ENCODE measurements at regions not wholly inside any gene's neighbourhood (a gene's known extent, or its start where the extent isn't known, plus 50 kb on each side); places are given as distances from the start of the nearest gene placed in this dataset.

DNA sequence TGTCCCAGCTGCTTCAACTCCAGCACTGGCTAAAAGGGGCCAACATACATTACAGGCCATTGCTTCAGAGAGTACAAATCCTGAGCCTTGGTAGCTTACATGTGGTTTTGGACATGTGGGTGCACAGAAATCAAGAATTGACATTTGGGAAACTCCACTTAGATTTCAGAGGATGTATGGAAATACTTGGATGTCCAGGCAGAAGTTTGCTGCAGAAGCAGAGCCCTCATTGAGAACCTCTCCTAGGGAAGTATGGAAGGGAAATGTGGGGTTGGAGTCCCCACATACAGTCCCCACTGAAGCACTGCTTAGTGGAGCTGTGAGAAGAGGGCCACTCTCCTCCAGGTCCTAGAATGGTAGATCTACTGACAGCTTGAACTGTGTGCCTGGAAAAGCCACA lies 218.0 kb upstream of the CWC22 start:
- DNase-seq (ENCODE audit: extremely low spot score, unreplicated experiment), result no peak
- H3K36me3 Mint-ChIP-seq (ENCODE audit: unreplicated experiment), result no peaks in the 10 kb centered on the region
- no peaks in the 10 kb centered on the region for H3K4me1 Mint-ChIP-seq (ENCODE audit: unreplicated experiment)
- H3K27me3 Mint-ChIP-seq (ENCODE audit: unreplicated experiment), result no peaks in the 10 kb centered on the region
- TF ChIP-seq, protein P1, sequence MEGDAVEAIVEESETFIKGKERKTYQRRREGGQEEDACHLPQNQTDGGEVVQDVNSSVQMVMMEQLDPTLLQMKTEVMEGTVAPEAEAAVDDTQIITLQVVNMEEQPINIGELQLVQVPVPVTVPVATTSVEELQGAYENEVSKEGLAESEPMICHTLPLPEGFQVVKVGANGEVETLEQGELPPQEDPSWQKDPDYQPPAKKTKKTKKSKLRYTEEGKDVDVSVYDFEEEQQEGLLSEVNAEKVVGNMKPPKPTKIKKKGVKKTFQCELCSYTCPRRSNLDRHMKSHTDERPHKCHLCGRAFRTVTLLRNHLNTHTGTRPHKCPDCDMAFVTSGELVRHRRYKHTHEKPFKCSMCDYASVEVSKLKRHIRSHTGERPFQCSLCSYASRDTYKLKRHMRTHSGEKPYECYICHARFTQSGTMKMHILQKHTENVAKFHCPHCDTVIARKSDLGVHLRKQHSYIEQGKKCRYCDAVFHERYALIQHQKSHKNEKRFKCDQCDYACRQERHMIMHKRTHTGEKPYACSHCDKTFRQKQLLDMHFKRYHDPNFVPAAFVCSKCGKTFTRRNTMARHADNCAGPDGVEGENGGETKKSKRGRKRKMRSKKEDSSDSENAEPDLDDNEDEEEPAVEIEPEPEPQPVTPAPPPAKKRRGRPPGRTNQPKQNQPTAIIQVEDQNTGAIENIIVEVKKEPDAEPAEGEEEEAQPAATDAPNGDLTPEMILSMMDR (IDR thresholded peaks at IDR 0.05), result no peak
- H3K4me3 Mint-ChIP-seq (ENCODE audit: unreplicated experiment), result no peak overlapping the region
- H3K27ac Mint-ChIP-seq (ENCODE audit: unreplicated experiment), result no peak overlapping the region
- H3K9me3 Mint-ChIP-seq (ENCODE audit: unreplicated experiment), result peaks cover 5% of the 10 kb centered on the region

DNA sequence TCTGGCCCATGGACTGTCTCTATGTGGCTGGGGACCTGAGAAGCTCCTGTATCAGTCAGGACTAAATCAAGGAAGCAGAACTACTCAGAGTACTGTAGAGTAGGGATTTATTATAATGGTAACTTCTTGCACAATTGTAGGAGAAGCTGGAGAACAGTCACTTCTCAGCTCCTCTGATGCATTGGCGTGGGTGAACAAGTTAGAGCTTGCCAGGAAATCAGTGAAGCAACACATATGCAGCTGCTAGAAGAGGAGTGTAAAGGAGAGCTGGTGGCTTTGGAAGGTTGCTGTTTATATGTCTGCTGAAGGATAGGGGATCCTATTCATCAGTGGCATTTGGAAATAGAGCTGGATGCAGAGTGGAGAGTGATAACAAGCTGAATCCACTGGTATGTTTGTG lies 215.5 kb upstream of the CWC22 start:
- no peak for DNase-seq (ENCODE audit: extremely low spot score, unreplicated experiment)
- no peaks in the 10 kb centered on the region for H3K27me3 Mint-ChIP-seq (ENCODE audit: unreplicated experiment)
- peaks cover 11% of the 10 kb centered on the region for H3K9me3 Mint-ChIP-seq (ENCODE audit: unreplicated experiment)
- no peak overlapping the region for H3K27ac Mint-ChIP-seq (ENCODE audit: unreplicated experiment)
- TF ChIP-seq, protein P1 (IDR thresholded peaks at IDR 0.05), result no peak
- H3K4me3 Mint-ChIP-seq (ENCODE audit: unreplicated experiment), result no peak overlapping the region
- no peaks in the 10 kb centered on the region for H3K4me1 Mint-ChIP-seq (ENCODE audit: unreplicated experiment)
- H3K36me3 Mint-ChIP-seq (ENCODE audit: unreplicated experiment), result no peaks in the 10 kb centered on the region

GRCh38 chr2:180219491-180219890 lies 212.4 kb upstream of the CWC22 start:
- Mint-ChIP-seq H3K36me3 (ENCODE audit: unreplicated experiment) (no peaks in the 10 kb centered on the region), H3K27me3 (ENCODE audit: unreplicated experiment) (no peaks in the 10 kb centered on the region), H3K4me3 (ENCODE audit: unreplicated experiment) (no peak overlapping the region), H3K27ac (ENCODE audit: unreplicated experiment) (no peak overlapping the region), H3K9me3 (ENCODE audit: unreplicated experiment) (peaks cover 22% of the 10 kb centered on the region), H3K4me1 (ENCODE audit: unreplicated experiment) (no peaks in the 10 kb centered on the region)
- TF ChIP-seq, protein P1 (IDR thresholded peaks at IDR 0.05), result no peak
- no peak for DNase-seq (ENCODE audit: extremely low spot score, unreplicated experiment)

GRCh38 chr2:180208841-180209240 lies 201.7 kb upstream of the CWC22 start:
- H3K4me3 Mint-ChIP-seq (ENCODE audit: unreplicated experiment), result no peak overlapping the region
- DNase-seq (ENCODE audit: extremely low spot score, unreplicated experiment), result no peak
- H3K9me3 Mint-ChIP-seq (ENCODE audit: unreplicated experiment), result peaks cover 9% of the 10 kb centered on the region
- H3K27ac Mint-ChIP-seq (ENCODE audit: unreplicated experiment), result peak overlapping the region; percentile 59
- H3K36me3 Mint-ChIP-seq (ENCODE audit: unreplicated experiment), result no peaks in the 10 kb centered on the region
- H3K4me1 Mint-ChIP-seq (ENCODE audit: unreplicated experiment), result peaks cover 15% of the 10 kb centered on the region
- TF ChIP-seq, protein P1 (IDR thresholded peaks at IDR 0.05), result no peak
- H3K27me3 Mint-ChIP-seq (ENCODE audit: unreplicated experiment), result no peaks in the 10 kb centered on the region

DNA sequence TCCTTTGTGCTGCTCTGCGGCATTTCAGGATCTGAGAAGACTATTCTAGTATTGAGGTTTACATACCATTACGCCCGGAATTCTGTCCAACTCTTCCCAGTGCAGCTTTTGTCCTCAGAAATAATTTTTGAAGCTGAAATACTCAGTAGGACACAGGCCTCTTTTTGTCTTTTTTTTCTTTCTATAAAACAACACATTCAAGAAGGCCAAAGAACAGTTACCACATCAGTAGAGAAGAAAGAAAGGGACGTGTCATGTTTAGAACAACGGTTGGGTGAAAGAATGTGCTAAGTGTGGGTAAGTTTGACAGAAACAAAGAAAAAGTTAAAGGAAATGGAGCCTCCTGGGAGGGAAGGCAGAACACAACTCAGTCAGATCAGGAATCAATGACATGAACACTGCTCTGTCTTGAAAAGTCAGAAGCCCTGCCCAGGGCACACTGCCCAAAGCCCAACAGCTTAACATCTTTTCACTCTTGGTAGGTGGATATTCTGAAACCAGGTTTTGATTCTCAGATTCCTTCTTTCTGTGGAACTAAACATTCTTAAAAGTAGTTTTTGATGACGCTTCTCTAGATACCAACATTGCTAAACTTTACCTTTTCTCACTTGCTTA lies 198.6 kb upstream of the CWC22 start:
- H3K4me1 Mint-ChIP-seq (ENCODE audit: unreplicated experiment), result peaks cover 22% of the 10 kb centered on the region
- H3K27me3 Mint-ChIP-seq (ENCODE audit: unreplicated experiment), result no peaks in the 10 kb centered on the region
- TF ChIP-seq, protein P1 (IDR thresholded peaks at IDR 0.05), result no peak
- H3K36me3 Mint-ChIP-seq (ENCODE audit: unreplicated experiment), result no peaks in the 10 kb centered on the region
- DNase-seq (ENCODE audit: extremely low spot score, unreplicated experiment), result no peak
- no peak overlapping the region for H3K27ac Mint-ChIP-seq (ENCODE audit: unreplicated experiment)
- no peak overlapping the region for H3K4me3 Mint-ChIP-seq (ENCODE audit: unreplicated experiment)
- peaks cover 9% of the 10 kb centered on the region for H3K9me3 Mint-ChIP-seq (ENCODE audit: unreplicated experiment)

All from osteocyte (in vitro differentiated cells).